ENCODE measurements at regions not wholly inside any gene's neighbourhood (a gene's known extent, or its start where the extent isn't known, plus 50 kb on each side); places are given as distances from the start of the nearest gene placed in this dataset.

DNA sequence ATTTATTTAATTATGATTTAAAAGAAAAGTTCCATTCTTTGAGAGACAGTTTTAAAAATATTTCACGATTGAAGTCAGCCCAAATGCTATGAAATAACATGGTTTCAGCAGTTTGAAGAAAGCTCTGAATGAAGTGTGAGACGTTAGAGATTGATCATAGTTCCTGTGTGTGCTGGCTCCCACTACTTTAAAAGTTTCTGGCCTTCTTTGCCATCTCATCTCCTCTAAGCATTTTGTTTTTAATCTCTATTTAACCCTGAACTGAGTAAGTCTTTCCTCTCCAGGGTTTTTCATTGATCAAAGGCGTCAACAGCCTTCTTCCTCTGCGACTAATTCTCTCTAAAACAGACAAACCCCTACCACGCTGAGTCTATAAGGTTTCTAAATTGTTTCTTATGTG, 225.3 kb upstream of the B3GALT2 start:
- TF ChIP-seq TAF1 (IDR thresholded peaks at IDR 0.05; ENCODE audit: borderline replicate concordance, insufficient read depth, low read length) (no peak), POLR2AphosphoS5 (IDR thresholded peaks at IDR 0.05; ENCODE audit: low read depth, low read length) (no peak)
- TF ChIP-seq, protein P1, sequence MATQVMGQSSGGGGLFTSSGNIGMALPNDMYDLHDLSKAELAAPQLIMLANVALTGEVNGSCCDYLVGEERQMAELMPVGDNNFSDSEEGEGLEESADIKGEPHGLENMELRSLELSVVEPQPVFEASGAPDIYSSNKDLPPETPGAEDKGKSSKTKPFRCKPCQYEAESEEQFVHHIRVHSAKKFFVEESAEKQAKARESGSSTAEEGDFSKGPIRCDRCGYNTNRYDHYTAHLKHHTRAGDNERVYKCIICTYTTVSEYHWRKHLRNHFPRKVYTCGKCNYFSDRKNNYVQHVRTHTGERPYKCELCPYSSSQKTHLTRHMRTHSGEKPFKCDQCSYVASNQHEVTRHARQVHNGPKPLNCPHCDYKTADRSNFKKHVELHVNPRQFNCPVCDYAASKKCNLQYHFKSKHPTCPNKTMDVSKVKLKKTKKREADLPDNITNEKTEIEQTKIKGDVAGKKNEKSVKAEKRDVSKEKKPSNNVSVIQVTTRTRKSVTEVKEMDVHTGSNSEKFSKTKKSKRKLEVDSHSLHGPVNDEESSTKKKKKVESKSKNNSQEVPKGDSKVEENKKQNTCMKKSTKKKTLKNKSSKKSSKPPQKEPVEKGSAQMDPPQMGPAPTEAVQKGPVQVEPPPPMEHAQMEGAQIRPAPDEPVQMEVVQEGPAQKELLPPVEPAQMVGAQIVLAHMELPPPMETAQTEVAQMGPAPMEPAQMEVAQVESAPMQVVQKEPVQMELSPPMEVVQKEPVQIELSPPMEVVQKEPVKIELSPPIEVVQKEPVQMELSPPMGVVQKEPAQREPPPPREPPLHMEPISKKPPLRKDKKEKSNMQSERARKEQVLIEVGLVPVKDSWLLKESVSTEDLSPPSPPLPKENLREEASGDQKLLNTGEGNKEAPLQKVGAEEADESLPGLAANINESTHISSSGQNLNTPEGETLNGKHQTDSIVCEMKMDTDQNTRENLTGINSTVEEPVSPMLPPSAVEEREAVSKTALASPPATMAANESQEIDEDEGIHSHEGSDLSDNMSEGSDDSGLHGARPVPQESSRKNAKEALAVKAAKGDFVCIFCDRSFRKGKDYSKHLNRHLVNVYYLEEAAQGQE (IDR thresholded peaks at IDR 0.05; ENCODE audit: insufficient read depth in 1 of 2, low read depth in 2 of 2, low read length in 2 of 2): no peak
